GM23338 (cell line): ENCODE measurements at regions not wholly inside any gene's neighbourhood (a gene's known extent, or its start where the extent isn't known, plus 50 kb on each side); places are given as distances from the start of the nearest gene placed in this dataset.

Experiments
- CREB1 ChIP-seq: fragments of 250-450 bp; sonication (Bioruptor Pico); IDR thresholded peaks from 2 replicates; pipeline ENCODE4 v1.5.0; 2020; ENCODE audit warnings: low read depth, mild to moderate bottlenecking, moderate library complexity
- EZH2 ChIP-seq: fragments of 200-600 bp; sonication (generic); IDR thresholded peaks from one replicate; pipeline ENCODE4 v1.8.0; 2017; ENCODE audit warnings: antibody characterized with exemption, mild to moderate bottlenecking, low read depth; ENCODE audit not compliant: unreplicated experiment
- NANOG ChIP-seq: IDR thresholded peaks from 2 replicates; pipeline ENCODE4 v1.6.1; 2016; ENCODE audit warnings: antibody characterized with exemption, borderline replicate concordance
- POLR2AphosphoS5 ChIP-seq: IDR thresholded peaks from 2 replicates; pipeline ENCODE4 v1.6.1; 2016; ENCODE audit warnings: antibody characterized with exemption, low read depth
- TF ChIP-seq, protein P1 (sequence below), 2 experiments: fragments of 200-600 bp in 1 of 2; sonication (generic) in 1 of 2; conservative IDR thresholded peaks; 2 replicates each; pipeline versions ENCODE4 v1.5.1 to v1.6.1; 2016 to 2017; ENCODE audit warnings: antibody characterized with exemption in 2 of 2, low read depth in 2 of 2, mild to moderate bottlenecking in 2 of 2, moderate library complexity in 1 of 2
- TF ChIP-seq, protein P2 (sequence below): IDR thresholded peaks from one replicate; pipeline ENCODE4 v1.6.1; 2018; ENCODE audit warnings: antibody characterized with exemption; ENCODE audit not compliant: unreplicated experiment

DNA sequence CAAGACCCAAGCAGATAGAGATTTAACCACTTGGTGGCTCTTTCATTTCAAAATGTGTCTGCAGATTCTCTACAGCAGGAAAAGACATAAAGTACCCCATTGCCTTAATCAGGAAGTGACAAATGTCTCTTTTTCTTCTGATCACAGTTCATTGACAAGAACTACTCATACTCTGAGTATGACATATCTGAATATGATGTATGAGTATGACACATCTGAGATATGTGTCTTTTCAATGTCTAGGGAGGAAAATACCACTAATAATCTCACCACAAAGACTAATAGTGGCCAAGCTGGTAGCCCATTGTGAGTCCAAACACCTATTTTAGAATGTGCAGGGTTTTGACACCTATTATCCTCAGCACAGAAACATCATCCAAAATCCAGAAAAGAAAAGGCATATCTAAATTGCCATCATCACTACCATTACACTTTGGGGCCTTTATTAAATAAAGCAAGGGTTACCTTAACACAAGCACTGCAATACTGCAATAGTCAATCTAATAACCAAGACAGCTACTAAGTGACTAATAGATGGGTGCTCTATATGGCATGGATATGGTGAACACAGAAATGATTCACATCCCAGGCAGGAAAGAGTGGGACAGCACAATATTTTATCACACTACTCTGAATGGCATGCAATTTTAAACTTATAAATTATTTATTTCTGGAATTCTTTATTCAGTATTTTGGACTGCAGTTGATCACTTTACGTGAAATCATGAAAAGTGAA, 243.7 kb upstream of the FAR2 start:
- TF ChIP-seq EZH2 (no peak), NANOG (no peak), CREB1 (CRISPR knock-in tag) (no peak), POLR2AphosphoS5 (no peak)
- TF ChIP-seq, protein P1, sequence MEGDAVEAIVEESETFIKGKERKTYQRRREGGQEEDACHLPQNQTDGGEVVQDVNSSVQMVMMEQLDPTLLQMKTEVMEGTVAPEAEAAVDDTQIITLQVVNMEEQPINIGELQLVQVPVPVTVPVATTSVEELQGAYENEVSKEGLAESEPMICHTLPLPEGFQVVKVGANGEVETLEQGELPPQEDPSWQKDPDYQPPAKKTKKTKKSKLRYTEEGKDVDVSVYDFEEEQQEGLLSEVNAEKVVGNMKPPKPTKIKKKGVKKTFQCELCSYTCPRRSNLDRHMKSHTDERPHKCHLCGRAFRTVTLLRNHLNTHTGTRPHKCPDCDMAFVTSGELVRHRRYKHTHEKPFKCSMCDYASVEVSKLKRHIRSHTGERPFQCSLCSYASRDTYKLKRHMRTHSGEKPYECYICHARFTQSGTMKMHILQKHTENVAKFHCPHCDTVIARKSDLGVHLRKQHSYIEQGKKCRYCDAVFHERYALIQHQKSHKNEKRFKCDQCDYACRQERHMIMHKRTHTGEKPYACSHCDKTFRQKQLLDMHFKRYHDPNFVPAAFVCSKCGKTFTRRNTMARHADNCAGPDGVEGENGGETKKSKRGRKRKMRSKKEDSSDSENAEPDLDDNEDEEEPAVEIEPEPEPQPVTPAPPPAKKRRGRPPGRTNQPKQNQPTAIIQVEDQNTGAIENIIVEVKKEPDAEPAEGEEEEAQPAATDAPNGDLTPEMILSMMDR (conservative IDR thresholded peaks at IDR 0.05; ENCODE audit: low read depth in 2 of 2): no peak
- TF ChIP-seq, protein P2, sequence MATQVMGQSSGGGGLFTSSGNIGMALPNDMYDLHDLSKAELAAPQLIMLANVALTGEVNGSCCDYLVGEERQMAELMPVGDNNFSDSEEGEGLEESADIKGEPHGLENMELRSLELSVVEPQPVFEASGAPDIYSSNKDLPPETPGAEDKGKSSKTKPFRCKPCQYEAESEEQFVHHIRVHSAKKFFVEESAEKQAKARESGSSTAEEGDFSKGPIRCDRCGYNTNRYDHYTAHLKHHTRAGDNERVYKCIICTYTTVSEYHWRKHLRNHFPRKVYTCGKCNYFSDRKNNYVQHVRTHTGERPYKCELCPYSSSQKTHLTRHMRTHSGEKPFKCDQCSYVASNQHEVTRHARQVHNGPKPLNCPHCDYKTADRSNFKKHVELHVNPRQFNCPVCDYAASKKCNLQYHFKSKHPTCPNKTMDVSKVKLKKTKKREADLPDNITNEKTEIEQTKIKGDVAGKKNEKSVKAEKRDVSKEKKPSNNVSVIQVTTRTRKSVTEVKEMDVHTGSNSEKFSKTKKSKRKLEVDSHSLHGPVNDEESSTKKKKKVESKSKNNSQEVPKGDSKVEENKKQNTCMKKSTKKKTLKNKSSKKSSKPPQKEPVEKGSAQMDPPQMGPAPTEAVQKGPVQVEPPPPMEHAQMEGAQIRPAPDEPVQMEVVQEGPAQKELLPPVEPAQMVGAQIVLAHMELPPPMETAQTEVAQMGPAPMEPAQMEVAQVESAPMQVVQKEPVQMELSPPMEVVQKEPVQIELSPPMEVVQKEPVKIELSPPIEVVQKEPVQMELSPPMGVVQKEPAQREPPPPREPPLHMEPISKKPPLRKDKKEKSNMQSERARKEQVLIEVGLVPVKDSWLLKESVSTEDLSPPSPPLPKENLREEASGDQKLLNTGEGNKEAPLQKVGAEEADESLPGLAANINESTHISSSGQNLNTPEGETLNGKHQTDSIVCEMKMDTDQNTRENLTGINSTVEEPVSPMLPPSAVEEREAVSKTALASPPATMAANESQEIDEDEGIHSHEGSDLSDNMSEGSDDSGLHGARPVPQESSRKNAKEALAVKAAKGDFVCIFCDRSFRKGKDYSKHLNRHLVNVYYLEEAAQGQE: no peak
